H1 (cell line): ENCODE measurements at regions not wholly inside any gene's neighbourhood (a gene's known extent, or its start where the extent isn't known, plus 50 kb on each side); places are given as distances from the start of the nearest gene placed in this dataset.

Experiments
- CBX8 ChIP-seq: fragments of 300-800, 300-1000 bp; sonication (generic); IDR thresholded peaks from 2 replicates; pipeline ENCODE4 v1.7.1; 2016; ENCODE audit warnings: low read depth, low read length, borderline replicate concordance
- CHD1 ChIP-seq: IDR thresholded peaks from 2 replicates; pipeline ENCODE4 v1.6.1; 2012; ENCODE audit warnings: low read depth, low read length, improper control_type of control experiment
- EZH2 ChIP-seq: fragments of 200-600 bp; sonication (generic); IDR thresholded peaks from 2 replicates; pipeline ENCODE4 v1.7.1; 2012; ENCODE audit warnings: low read depth, mild to moderate bottlenecking, moderate library complexity, low read length, inconsistent platforms; ENCODE audit not compliant: severe bottlenecking
- HDAC2 ChIP-seq, 2 experiments: fragments of 300-600 bp in 1 of 2; sonication (generic) in 1 of 2; IDR thresholded peaks; 2 replicates each; pipeline ENCODE4 v1.6.1; 2011 to 2012; ENCODE audit warnings: low read depth in 2 of 2, low read length in 2 of 2, mild to moderate bottlenecking in 2 of 2, moderate library complexity in 2 of 2, borderline replicate concordance in 1 of 2, inconsistent platforms in 1 of 2
- KDM1A ChIP-seq: fragments of 200-600, 300-600 bp; sonication (generic); IDR thresholded peaks from 2 replicates; pipeline ENCODE4 v1.7.1; 2016; ENCODE audit warnings: mild to moderate bottlenecking, low read length, borderline replicate concordance
- MAX ChIP-seq: IDR thresholded peaks from 2 replicates; pipeline ENCODE4 v1.6.1; 2012; ENCODE audit warnings: inconsistent platforms
- NRF1 ChIP-seq: IDR thresholded peaks from 2 replicates; pipeline ENCODE4 v1.6.1; 2011; ENCODE audit warnings: mild to moderate bottlenecking, low read depth, low read length, improper control_type of control experiment
- POLR2A ChIP-seq, 2 experiments: IDR thresholded peaks; 1 replicate in 1 of 2; 2 replicates in 1 of 2; pipeline ENCODE4 v1.6.1; 2011; ENCODE audit warnings: low read depth in 2 of 2, low read length in 2 of 2, mild to moderate bottlenecking in 2 of 2; ENCODE audit errors: control extremely low read depth in 1 of 2
- SP4 ChIP-seq: IDR thresholded peaks from 2 replicates; pipeline ENCODE4 v1.6.1; 2012; ENCODE audit warnings: low read length, inconsistent platforms
- TCF12 ChIP-seq: IDR thresholded peaks from 2 replicates; pipeline ENCODE4 v1.6.1; 2011; ENCODE audit warnings: low read depth, mild to moderate bottlenecking, low read length
- TF ChIP-seq, protein P1 (sequence below), 3 experiments: IDR thresholded peaks; 1 replicate in 2 of 3; 2 replicates in 1 of 3; pipeline versions ENCODE4 v1.5.1 to v1.6.1; 2011; ENCODE audit warnings: low read length in 3 of 3, mild to moderate bottlenecking in 3 of 3, inconsistent platforms in 2 of 3, low read depth in 1 of 3, moderate library complexity in 1 of 3; ENCODE audit not compliant: insufficient read depth in 1 of 3; ENCODE audit errors: control extremely low read depth in 1 of 3

DNA sequence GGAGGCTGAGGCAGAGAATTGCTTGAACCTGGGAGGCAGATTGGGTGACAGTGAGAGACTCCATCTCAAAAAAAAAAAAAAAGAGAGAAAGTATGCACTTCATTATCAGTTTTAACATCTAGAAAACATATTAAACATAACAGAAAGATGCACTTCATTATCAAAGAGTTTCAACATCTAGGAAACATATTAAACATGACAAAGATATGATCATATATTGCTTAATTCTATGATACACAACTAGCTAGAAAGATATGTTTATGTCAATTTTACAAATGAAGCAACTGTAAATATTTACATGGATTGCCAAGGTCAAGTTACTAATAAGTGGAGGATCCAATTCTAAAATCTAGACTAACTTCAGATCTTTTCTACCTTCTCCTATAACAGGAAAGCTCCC lies 50.4 kb upstream of the CTSC start:
- TF ChIP-seq, protein P1, sequence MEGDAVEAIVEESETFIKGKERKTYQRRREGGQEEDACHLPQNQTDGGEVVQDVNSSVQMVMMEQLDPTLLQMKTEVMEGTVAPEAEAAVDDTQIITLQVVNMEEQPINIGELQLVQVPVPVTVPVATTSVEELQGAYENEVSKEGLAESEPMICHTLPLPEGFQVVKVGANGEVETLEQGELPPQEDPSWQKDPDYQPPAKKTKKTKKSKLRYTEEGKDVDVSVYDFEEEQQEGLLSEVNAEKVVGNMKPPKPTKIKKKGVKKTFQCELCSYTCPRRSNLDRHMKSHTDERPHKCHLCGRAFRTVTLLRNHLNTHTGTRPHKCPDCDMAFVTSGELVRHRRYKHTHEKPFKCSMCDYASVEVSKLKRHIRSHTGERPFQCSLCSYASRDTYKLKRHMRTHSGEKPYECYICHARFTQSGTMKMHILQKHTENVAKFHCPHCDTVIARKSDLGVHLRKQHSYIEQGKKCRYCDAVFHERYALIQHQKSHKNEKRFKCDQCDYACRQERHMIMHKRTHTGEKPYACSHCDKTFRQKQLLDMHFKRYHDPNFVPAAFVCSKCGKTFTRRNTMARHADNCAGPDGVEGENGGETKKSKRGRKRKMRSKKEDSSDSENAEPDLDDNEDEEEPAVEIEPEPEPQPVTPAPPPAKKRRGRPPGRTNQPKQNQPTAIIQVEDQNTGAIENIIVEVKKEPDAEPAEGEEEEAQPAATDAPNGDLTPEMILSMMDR (IDR thresholded peaks at IDR 0.05; ENCODE audit: control extremely low read depth in 1 of 3, insufficient read depth in 1 of 3, low read depth in 1 of 3, low read length in 3 of 3): no peak
- no peak for TF ChIP-seq MAX
- no peak for TF ChIP-seq EZH2
- no peak for TF ChIP-seq POLR2A (IDR thresholded peaks at IDR 0.05; ENCODE audit: control extremely low read depth in 1 of 2, low read depth in 2 of 2, low read length in 2 of 2)
- TF ChIP-seq NRF1: no peak
- no peak for TF ChIP-seq SP4
- TF ChIP-seq HDAC2 (IDR thresholded peaks at IDR 0.05; ENCODE audit: borderline replicate concordance in 1 of 2, low read depth in 2 of 2, low read length in 2 of 2): no peak
- no peak for TF ChIP-seq CHD1
- no peak for TF ChIP-seq CBX8
- no peak for TF ChIP-seq TCF12
- TF ChIP-seq KDM1A: no peak
